COLO829 (cell line): ENCODE measurements at regions not wholly inside any gene's neighbourhood (a gene's known extent, or its start where the extent isn't known, plus 50 kb on each side); places are given as distances from the start of the nearest gene placed in this dataset.

Source experiments
- DNase-seq: peaks from one replicate; pipeline ENCODE4 v3.0.0; 2012; ENCODE audit warnings: low spot score

- no peak for DNase-seq
These were observed 93.4 kb downstream of the ABHD5 start for GRCh38 chr3:43783987-43784639.

GRCh38 chr3:43784640-43785011 lies 93.9 kb downstream of the ABHD5 start:
- DNase-seq: no peak

GRCh38 chr3:43785551-43785950 lies 94.8 kb downstream of the ABHD5 start:
- no peak for DNase-seq

- DNase-seq: no peak
These were observed 95.4 kb downstream of the ABHD5 start for GRCh38 chr3:43786102-43786501.

GRCh38 chr3:43786526-43787305 lies 96.0 kb downstream of the ABHD5 start:
- DNase-seq: no peak

GRCh38 chr3:43787330-43787729 lies 96.6 kb downstream of the ABHD5 start:
- DNase-seq: no peak

GRCh38 chr3:43789028-43789427 lies 98.3 kb downstream of the ABHD5 start:
- DNase-seq: no peak

- DNase-seq: no peak
These were observed 99.3 kb downstream of the ABHD5 start for GRCh38 chr3:43790060-43790459.

GRCh38 chr3:43790476-43790875 lies 99.7 kb downstream of the ABHD5 start:
- DNase-seq: no peak

- no peak for DNase-seq
These were observed 100.5 kb downstream of the ABHD5 start for GRCh38 chr3:43791246-43791645.

GRCh38 chr3:43792904-43793303 lies 102.2 kb downstream of the ABHD5 start:
- DNase-seq: no peak

GRCh38 chr3:43793648-43794372 lies 103.1 kb downstream of the ABHD5 start:
- DNase-seq: no peak

GRCh38 chr3:43794776-43795175 lies 104.0 kb downstream of the ABHD5 start:
- no peak for DNase-seq

GRCh38 chr3:43795491-43795890 lies 104.8 kb downstream of the ABHD5 start:
- no peak for DNase-seq

GRCh38 chr3:43796041-43796596 lies 105.4 kb downstream of the ABHD5 start:
- no peak for DNase-seq

GRCh38 chr3:43797794-43798193 lies 107.1 kb downstream of the ABHD5 start:
- DNase-seq: no peak

- no peak for DNase-seq
These were observed 120.1 kb downstream of the ABHD5 start for GRCh38 chr3:43810797-43811196.

GRCh38 chr3:43814461-43814860 lies 123.7 kb downstream of the ABHD5 start:
- DNase-seq: peak; percentile 79

- DNase-seq: no peak
These were observed 125.6 kb downstream of the ABHD5 start for GRCh38 chr3:43816372-43816771.

- DNase-seq: no peak
These were observed 126.3 kb downstream of the ABHD5 start for GRCh38 chr3:43817064-43817463.

- DNase-seq: no peak
These were observed 127.1 kb downstream of the ABHD5 start for GRCh38 chr3:43817825-43818224.

- DNase-seq: no peak
These were observed 127.5 kb downstream of the ABHD5 start for GRCh38 chr3:43818229-43818628.
